HEK293 (cell line): ENCODE measurements at regions not wholly inside any gene's neighbourhood (a gene's known extent, or its start where the extent isn't known, plus 50 kb on each side); places are given as distances from the start of the nearest gene placed in this dataset.

Experiments used
- BCL11B ChIP-seq: fragments of 450-650 bp; formaldehyde crosslinking; IDR thresholded peaks from 2 replicates; pipeline ENCODE4 v1.5.1; 2016; ENCODE audit warnings: low read depth, missing biosample characterization, missing genetic modification characterization
- GFI1B ChIP-seq: fragments of 450-650 bp; formaldehyde crosslinking; IDR thresholded peaks from 2 replicates; pipeline ENCODE4 v1.5.1; 2016; ENCODE audit warnings: missing biosample characterization, missing genetic modification characterization
- GLI4 ChIP-seq: fragments of 450-650 bp; formaldehyde crosslinking; IDR thresholded peaks from 2 replicates; pipeline ENCODE4 v1.5.1; 2016; ENCODE audit warnings: missing biosample characterization, missing genetic modification characterization
- ZBTB17 ChIP-seq: fragments of 450-650 bp; formaldehyde crosslinking; IDR thresholded peaks from 2 replicates; pipeline ENCODE4 v1.5.1; 2016; ENCODE audit warnings: missing biosample characterization, missing genetic modification characterization
- ZNF132 ChIP-seq: fragments of 450-650 bp; formaldehyde crosslinking; IDR thresholded peaks from 2 replicates; pipeline ENCODE4 v1.5.1; 2017; ENCODE audit warnings: missing biosample characterization, missing genetic modification characterization, borderline replicate concordance
- ZNF157 ChIP-seq: fragments of 450-650 bp; formaldehyde crosslinking; IDR thresholded peaks from 2 replicates; pipeline ENCODE4 v1.5.1; 2016; ENCODE audit warnings: missing biosample characterization, missing genetic modification characterization
- ZNF2 ChIP-seq: fragments of 450-650 bp; formaldehyde crosslinking; IDR thresholded peaks from 2 replicates; pipeline ENCODE4 v1.5.1; 2016; ENCODE audit warnings: missing biosample characterization, missing genetic modification characterization
- ZNF513 ChIP-seq: fragments of 450-650 bp; IDR thresholded peaks from 2 replicates; pipeline ENCODE4 v1.5.1; 2018; ENCODE audit warnings: missing biosample characterization, missing genetic modification characterization
- ZNF585B ChIP-seq: fragments of 450-650 bp; formaldehyde crosslinking; IDR thresholded peaks from 2 replicates; pipeline ENCODE4 v1.5.1; 2016; ENCODE audit warnings: missing biosample characterization, missing genetic modification characterization
- TF ChIP-seq, protein P1 (sequence below): fragments of 450-650 bp; formaldehyde crosslinking; IDR thresholded peaks from 2 replicates; pipeline ENCODE4 v1.5.1; 2016; ENCODE audit warnings: missing biosample characterization, missing genetic modification characterization
- TF ChIP-seq, protein P2 (sequence below): fragments of 450-650 bp; formaldehyde crosslinking; IDR thresholded peaks from 2 replicates; pipeline ENCODE4 v1.5.1; 2016; ENCODE audit warnings: missing biosample characterization, missing genetic modification characterization, low read depth

- TF ChIP-seq ZBTB17 (tag by site-specific recombination): no peak
- no peak for TF ChIP-seq ZNF132 (tag by site-specific recombination)
- TF ChIP-seq, protein P1, sequence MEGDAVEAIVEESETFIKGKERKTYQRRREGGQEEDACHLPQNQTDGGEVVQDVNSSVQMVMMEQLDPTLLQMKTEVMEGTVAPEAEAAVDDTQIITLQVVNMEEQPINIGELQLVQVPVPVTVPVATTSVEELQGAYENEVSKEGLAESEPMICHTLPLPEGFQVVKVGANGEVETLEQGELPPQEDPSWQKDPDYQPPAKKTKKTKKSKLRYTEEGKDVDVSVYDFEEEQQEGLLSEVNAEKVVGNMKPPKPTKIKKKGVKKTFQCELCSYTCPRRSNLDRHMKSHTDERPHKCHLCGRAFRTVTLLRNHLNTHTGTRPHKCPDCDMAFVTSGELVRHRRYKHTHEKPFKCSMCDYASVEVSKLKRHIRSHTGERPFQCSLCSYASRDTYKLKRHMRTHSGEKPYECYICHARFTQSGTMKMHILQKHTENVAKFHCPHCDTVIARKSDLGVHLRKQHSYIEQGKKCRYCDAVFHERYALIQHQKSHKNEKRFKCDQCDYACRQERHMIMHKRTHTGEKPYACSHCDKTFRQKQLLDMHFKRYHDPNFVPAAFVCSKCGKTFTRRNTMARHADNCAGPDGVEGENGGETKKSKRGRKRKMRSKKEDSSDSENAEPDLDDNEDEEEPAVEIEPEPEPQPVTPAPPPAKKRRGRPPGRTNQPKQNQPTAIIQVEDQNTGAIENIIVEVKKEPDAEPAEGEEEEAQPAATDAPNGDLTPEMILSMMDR (tag by site-specific recombination): no peak
- TF ChIP-seq GFI1B: no peak
- TF ChIP-seq, protein P2, sequence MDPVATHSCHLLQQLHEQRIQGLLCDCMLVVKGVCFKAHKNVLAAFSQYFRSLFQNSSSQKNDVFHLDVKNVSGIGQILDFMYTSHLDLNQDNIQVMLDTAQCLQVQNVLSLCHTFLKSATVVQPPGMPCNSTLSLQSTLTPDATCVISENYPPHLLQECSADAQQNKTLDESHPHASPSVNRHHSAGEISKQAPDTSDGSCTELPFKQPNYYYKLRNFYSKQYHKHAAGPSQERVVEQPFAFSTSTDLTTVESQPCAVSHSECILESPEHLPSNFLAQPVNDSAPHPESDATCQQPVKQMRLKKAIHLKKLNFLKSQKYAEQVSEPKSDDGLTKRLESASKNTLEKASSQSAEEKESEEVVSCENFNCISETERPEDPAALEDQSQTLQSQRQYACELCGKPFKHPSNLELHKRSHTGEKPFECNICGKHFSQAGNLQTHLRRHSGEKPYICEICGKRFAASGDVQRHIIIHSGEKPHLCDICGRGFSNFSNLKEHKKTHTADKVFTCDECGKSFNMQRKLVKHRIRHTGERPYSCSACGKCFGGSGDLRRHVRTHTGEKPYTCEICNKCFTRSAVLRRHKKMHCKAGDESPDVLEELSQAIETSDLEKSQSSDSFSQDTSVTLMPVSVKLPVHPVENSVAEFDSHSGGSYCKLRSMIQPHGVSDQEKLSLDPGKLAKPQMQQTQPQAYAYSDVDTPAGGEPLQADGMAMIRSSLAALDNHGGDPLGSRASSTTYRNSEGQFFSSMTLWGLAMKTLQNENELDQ: no peak
- no peak for TF ChIP-seq GLI4 (tag by site-specific recombination)
- TF ChIP-seq ZNF157 (tag by site-specific recombination): no peak
- no peak for TF ChIP-seq ZNF513
- TF ChIP-seq ZNF585B (tag by site-specific recombination): no peak
- no peak for TF ChIP-seq BCL11B (tag by site-specific recombination)
- TF ChIP-seq ZNF2 (tag by site-specific recombination): no peak
Observed at GRCh38 chr10:52533986-52534385, 219.9 kb downstream of the DKK1 start.
